ENCODE measurements at regions not wholly inside any gene's neighbourhood (a gene's known extent, or its start where the extent isn't known, plus 50 kb on each side); places are given as distances from the start of the nearest gene placed in this dataset.
A peak's percentile ranks its signal among the peaks of the same experiment; 100 is the strongest.

DNA sequence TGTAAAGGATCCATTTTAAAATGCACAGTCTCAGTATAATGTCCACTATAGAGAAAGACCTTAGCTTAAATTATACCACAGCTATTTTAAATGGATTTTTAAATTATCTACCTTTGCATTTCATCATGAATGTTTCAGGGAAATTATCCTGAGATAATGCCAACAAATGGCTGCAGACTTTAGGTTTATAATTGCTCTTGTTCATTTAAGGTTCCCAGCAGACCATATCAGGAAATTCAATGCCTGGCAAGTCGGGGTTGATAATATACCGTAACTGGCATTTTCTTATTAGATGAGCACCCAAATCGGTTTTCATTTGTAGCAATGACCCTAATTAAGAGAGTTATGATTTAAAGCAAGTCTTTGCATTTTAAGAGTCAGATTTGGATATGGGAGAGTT is 227.1 kb upstream of the ARRDC4 start:
- Histone ChIP-seq H3K36me3 (ENCODE audit: control insufficient read depth, low read length) (no peaks in the 10 kb centered on the region), H3K9me3 (ENCODE audit: control insufficient read depth, insufficient read depth, low read length) (no peaks in the 10 kb centered on the region), H3K4me2 (ENCODE audit: low read length) (no peak overlapping the region), H3K4me1 (ENCODE audit: control insufficient read depth, low read length) (no peaks in the 10 kb centered on the region), H3K27ac (ENCODE audit: low read depth, low read length) (no peak overlapping the region), H4K20me1 (ENCODE audit: control insufficient read depth, insufficient read depth, low read depth, low read length) (no peaks in the 10 kb centered on the region), H3K79me2 (ENCODE audit: control insufficient read depth, low read length) (no peaks in the 10 kb centered on the region), H3F3A (ENCODE audit: control insufficient read depth, insufficient read depth) (no peaks in the 10 kb centered on the region), H3K4me3 (ENCODE audit: low read length) (no peak overlapping the region), H3K9me2 (replicated peaks; ENCODE audit: control insufficient read depth, low read length) (no peaks in the 10 kb centered on the region), H3K27me3 (ENCODE audit: control insufficient read depth, low read length) (no peaks in the 10 kb centered on the region)
- no peak for TF ChIP-seq EZH2phosphoT487 (IDR thresholded peaks at IDR 0.05; ENCODE audit: borderline replicate concordance, low read length)
- TF ChIP-seq, protein P1, sequence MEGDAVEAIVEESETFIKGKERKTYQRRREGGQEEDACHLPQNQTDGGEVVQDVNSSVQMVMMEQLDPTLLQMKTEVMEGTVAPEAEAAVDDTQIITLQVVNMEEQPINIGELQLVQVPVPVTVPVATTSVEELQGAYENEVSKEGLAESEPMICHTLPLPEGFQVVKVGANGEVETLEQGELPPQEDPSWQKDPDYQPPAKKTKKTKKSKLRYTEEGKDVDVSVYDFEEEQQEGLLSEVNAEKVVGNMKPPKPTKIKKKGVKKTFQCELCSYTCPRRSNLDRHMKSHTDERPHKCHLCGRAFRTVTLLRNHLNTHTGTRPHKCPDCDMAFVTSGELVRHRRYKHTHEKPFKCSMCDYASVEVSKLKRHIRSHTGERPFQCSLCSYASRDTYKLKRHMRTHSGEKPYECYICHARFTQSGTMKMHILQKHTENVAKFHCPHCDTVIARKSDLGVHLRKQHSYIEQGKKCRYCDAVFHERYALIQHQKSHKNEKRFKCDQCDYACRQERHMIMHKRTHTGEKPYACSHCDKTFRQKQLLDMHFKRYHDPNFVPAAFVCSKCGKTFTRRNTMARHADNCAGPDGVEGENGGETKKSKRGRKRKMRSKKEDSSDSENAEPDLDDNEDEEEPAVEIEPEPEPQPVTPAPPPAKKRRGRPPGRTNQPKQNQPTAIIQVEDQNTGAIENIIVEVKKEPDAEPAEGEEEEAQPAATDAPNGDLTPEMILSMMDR (IDR thresholded peaks at IDR 0.05; ENCODE audit: low read depth, low read length, poor library complexity, severe bottlenecking), result no peak

DNA sequence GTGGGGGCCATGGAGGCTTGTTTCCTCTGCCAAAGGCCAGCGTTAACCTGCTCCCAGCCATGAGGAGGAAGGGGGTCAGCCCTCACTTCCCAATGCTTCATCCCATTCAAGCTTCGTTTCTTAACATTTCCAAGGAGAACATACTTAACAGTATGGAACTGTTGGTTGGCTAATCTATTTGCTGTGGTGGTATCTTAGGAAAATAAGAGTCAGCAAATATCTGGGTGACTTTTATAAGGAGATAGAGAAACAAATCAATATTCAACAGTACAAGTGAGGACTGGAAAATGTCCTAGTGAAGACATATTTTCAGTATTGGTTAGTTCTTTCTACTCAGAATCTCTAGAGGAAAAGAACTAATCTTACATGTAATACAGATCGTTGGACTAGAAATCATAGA is 223.8 kb upstream of the ARRDC4 start:
- Histone ChIP-seq H3K4me2 (ENCODE audit: low read length) (no peak overlapping the region), H3K9me2 (replicated peaks; ENCODE audit: control insufficient read depth, low read length) (no peaks in the 10 kb centered on the region), H3K36me3 (ENCODE audit: control insufficient read depth, low read length) (no peaks in the 10 kb centered on the region), H3K79me2 (ENCODE audit: control insufficient read depth, low read length) (no peaks in the 10 kb centered on the region), H4K20me1 (ENCODE audit: control insufficient read depth, insufficient read depth, low read depth, low read length) (no peaks in the 10 kb centered on the region), H3K9me3 (ENCODE audit: control insufficient read depth, insufficient read depth, low read length) (no peaks in the 10 kb centered on the region), H3K27me3 (ENCODE audit: control insufficient read depth, low read length) (no peaks in the 10 kb centered on the region), H3K4me3 (ENCODE audit: low read length) (no peak overlapping the region), H3F3A (ENCODE audit: control insufficient read depth, insufficient read depth) (no peaks in the 10 kb centered on the region), H3K27ac (ENCODE audit: low read depth, low read length) (no peak overlapping the region), H3K4me1 (ENCODE audit: control insufficient read depth, low read length) (no peaks in the 10 kb centered on the region)
- TF ChIP-seq EZH2phosphoT487 (IDR thresholded peaks at IDR 0.05; ENCODE audit: borderline replicate concordance, low read length), result no peak
- TF ChIP-seq, protein P1 (IDR thresholded peaks at IDR 0.05; ENCODE audit: low read depth, low read length, poor library complexity, severe bottlenecking), result no peak

- Histone ChIP-seq H3K27ac (ENCODE audit: low read depth, low read length) (no peak overlapping the region), H3K27me3 (ENCODE audit: control insufficient read depth, low read length) (peaks cover 4% of the 10 kb centered on the region; the same call in 1 of the 2 replicates), H3K4me2 (ENCODE audit: low read length) (no peak overlapping the region), H3K4me1 (ENCODE audit: control insufficient read depth, low read length) (no peaks in the 10 kb centered on the region), H3K79me2 (ENCODE audit: control insufficient read depth, low read length) (no peaks in the 10 kb centered on the region), H4K20me1 (ENCODE audit: control insufficient read depth, insufficient read depth, low read depth, low read length) (no peaks in the 10 kb centered on the region), H3F3A (ENCODE audit: control insufficient read depth, insufficient read depth) (no peaks in the 10 kb centered on the region), H3K36me3 (ENCODE audit: control insufficient read depth, low read length) (no peaks in the 10 kb centered on the region), H3K9me3 (ENCODE audit: control insufficient read depth, insufficient read depth, low read length) (no peaks in the 10 kb centered on the region), H3K4me3 (ENCODE audit: low read length) (no peak overlapping the region), H3K9me2 (replicated peaks; ENCODE audit: control insufficient read depth, low read length) (no peaks in the 10 kb centered on the region)
- no peak for TF ChIP-seq EZH2phosphoT487 (IDR thresholded peaks at IDR 0.05; ENCODE audit: borderline replicate concordance, low read length)
- TF ChIP-seq, protein P1 (IDR thresholded peaks at IDR 0.05; ENCODE audit: low read depth, low read length, poor library complexity, severe bottlenecking), result peak; percentile 58
Observed at GRCh38 chr15:97745481-97746071, 214.9 kb upstream of the ARRDC4 start.
